HepG2 (cell line): ENCODE measurements at regions not wholly inside any gene's neighbourhood (a gene's known extent, or its start where the extent isn't known, plus 50 kb on each side); places are given as distances from the start of the nearest gene placed in this dataset.

Source experiments
- ATAC-seq: fragments of 200-7000 bp; cut with Tn5 transposase; 3 replicates; pipeline ENCODE4 v1.9.1; 2020; ENCODE audit warnings: mild to moderate bottlenecking, moderate library complexity
- BruUV-seq: library from RNA; stranded (reverse); fragments of 400-500 nt; replicated peaks from 2 replicates; lab custom pipeline; 2021; lab: Mats Ljungman, UMichigan
- CTCF ChIA-PET: fragments of 300-600 bp; formaldehyde crosslinking; extraction: SDS; loops from one replicate; lab custom pipeline; 2021; ENCODE audit warnings: low total read pairs, inconsistent platforms, low intra/inter-chr PET ratio; lab: Yijun Ruan, JAX
- POLR2A ChIA-PET: fragments of 350-600 bp; sonication (Branson Sonifier 250); formaldehyde crosslinking; loops from one replicate; lab custom pipeline; 2020; ENCODE audit warnings: antibody characterized with exemption, inconsistent platforms; lab: Yijun Ruan, JAX
- DNase-seq: peaks from one replicate; pipeline ENCODE4 v3.0.0-alpha.2; 2015; ENCODE audit warnings: low spot score
- FAIRE-seq: peaks from 3 replicates; lab custom pipeline; 2011; peaks lifted over from hg19 to GRCh38; lab: Jason Lieb, UNC
- H2AFZ ChIP-seq: one replicate; pipeline ENCODE4 v1.6.1; 2011; ENCODE audit warnings: low read length, inconsistent platforms
- H3K27ac ChIP-seq: fragments of 300-600 bp; 3 replicates; pipeline ENCODE4 v1.8.0; 2011; ENCODE audit warnings: mixed run types, mild to moderate bottlenecking, mixed read lengths, low read length, inconsistent platforms; ENCODE audit not compliant: insufficient read depth; ENCODE audit errors: extremely low read length
- H3K27me3 ChIP-seq, 2 experiments: fragments of 200-600 bp in 1 of 2; 2 replicates in 1 of 2; 3 replicates in 1 of 2; pipeline versions ENCODE4 v1.6.0 to v1.8.0; 2011; ENCODE audit warnings: low read length in 2 of 2, mild to moderate bottlenecking in 2 of 2, moderate library complexity in 2 of 2, inconsistent platforms in 1 of 2; ENCODE audit not compliant: insufficient read depth in 2 of 2, control insufficient read depth in 1 of 2
- H3K36me3 ChIP-seq, 2 experiments: fragments of 200-600 bp in 1 of 2; replicated peaks in 1 of 2; 2 replicates in 1 of 2; 3 replicates in 1 of 2; pipeline versions ENCODE4 v1.5.1 to v1.8.0; 2011; ENCODE audit warnings: low read length in 2 of 2, inconsistent platforms in 1 of 2; ENCODE audit not compliant: insufficient read depth in 2 of 2, control insufficient read depth in 1 of 2
- H3K4me1 ChIP-seq: 2 replicates; pipeline ENCODE4 v1.5.1; 2012; ENCODE audit warnings: low read length, inconsistent platforms; ENCODE audit not compliant: insufficient read depth
- H3K4me2 ChIP-seq: 2 replicates; pipeline ENCODE4 v1.6.0; 2011; ENCODE audit warnings: low read depth, low read length, inconsistent platforms
- H3K4me3 ChIP-seq, 3 experiments: fragments of 200-600 bp in 1 of 3; sonication (generic), shearing (Covaris generic) in 1 of 3; replicated peaks in 1 of 3; 2 replicates each; pipeline ENCODE4 v1.5.1; 2011 to 2016; ENCODE audit warnings: low read length in 3 of 3, inconsistent platforms in 2 of 3, low read depth in 2 of 3, mild to moderate bottlenecking in 2 of 3, control low read depth in 1 of 3, mixed read lengths in 1 of 3; ENCODE audit not compliant: insufficient read depth in 1 of 3
- H3K79me2 ChIP-seq: one replicate; pipeline ENCODE4 v1.6.1; 2011; ENCODE audit warnings: low read length, inconsistent platforms; ENCODE audit not compliant: insufficient read depth
- H3K9ac ChIP-seq: 2 replicates; pipeline ENCODE4 v1.6.0; 2011; ENCODE audit warnings: mild to moderate bottlenecking, low read depth, low read length, inconsistent platforms; ENCODE audit not compliant: insufficient read depth
- H3K9me3 ChIP-seq: 2 replicates; pipeline ENCODE4 v1.5.1; 2012; ENCODE audit warnings: mild to moderate bottlenecking, low read length
- H4K20me1 ChIP-seq: 2 replicates; pipeline ENCODE4 v1.6.0; 2011; ENCODE audit warnings: inconsistent platforms, mild to moderate bottlenecking, low read length, moderate library complexity; ENCODE audit not compliant: insufficient read depth
- CHD2 ChIP-seq: IDR thresholded peaks from 2 replicates; pipeline ENCODE4 v1.6.1; 2011; ENCODE audit warnings: low read depth, low read length, improper control_type of control experiment
- KDM5B ChIP-seq: sonication (generic); formaldehyde crosslinking; IDR thresholded peaks from 2 replicates; pipeline ENCODE4 v1.4.0; 2020; ENCODE audit warnings: missing genetic modification reagents, mild to moderate bottlenecking, borderline replicate concordance
- MTA1 ChIP-seq: sonication (generic); formaldehyde crosslinking; IDR thresholded peaks from 2 replicates; pipeline ENCODE4 v1.4.0; 2020; ENCODE audit warnings: missing genetic modification reagents, mild to moderate bottlenecking, borderline replicate concordance
- YEATS2 ChIP-seq: sonication (generic); formaldehyde crosslinking; IDR thresholded peaks from 2 replicates; pipeline ENCODE4 v1.4.0; 2020; ENCODE audit warnings: missing genetic modification reagents, borderline replicate concordance
- ZFP62 ChIP-seq: sonication (generic); formaldehyde crosslinking; IDR thresholded peaks from 2 replicates; pipeline ENCODE4 v1.4.0; 2020; ENCODE audit warnings: missing genetic modification reagents
- ZNF101 ChIP-seq: sonication (generic); formaldehyde crosslinking; IDR thresholded peaks from 2 replicates; pipeline ENCODE4 v1.4.0; 2020; ENCODE audit warnings: mild to moderate bottlenecking, low read depth, missing genetic modification reagents, borderline replicate concordance
- WGBS: methylation state at CpG from one replicate; pipeline ENCODE4 v1.1.6; 2017; ENCODE audit warnings: low lambda C conversion rate; 5-methylcytosine and 5-hydroxymethylcytosine counted together
- in situ Hi-C: cut with HindIII; loops from 2 replicates; pipeline ENCODE4 v1.10.0; 2017; ENCODE audit warnings: low pct_unique_long_range_greater_than_20kb; ENCODE audit not compliant: extremely low pct_ligation_motif_present
- intact Hi-C: fragments of 100-400 bp; cut with micrococcal nuclease; formaldehyde crosslinking; loops from one replicate; pipeline ENCODE4 v1.10.0; 2022; ENCODE audit not compliant: unreplicated experiment
- TF ChIP-seq, protein P1 (sequence below): sonication (generic); formaldehyde crosslinking; IDR thresholded peaks from 2 replicates; pipeline ENCODE4 v1.4.0; 2020; ENCODE audit warnings: missing genetic modification reagents
- TF ChIP-seq, protein P2 (sequence below): sonication (generic); formaldehyde crosslinking; IDR thresholded peaks from 2 replicates; pipeline ENCODE4 v1.4.0; 2020; ENCODE audit warnings: missing genetic modification reagents; ENCODE audit errors: not compliant biosample characterization
- TF ChIP-seq, protein P3 (sequence below): sonication (generic); formaldehyde crosslinking; IDR thresholded peaks from 2 replicates; pipeline ENCODE4 v1.4.0; 2020; ENCODE audit warnings: low read depth, missing genetic modification reagents
- TF ChIP-seq, protein P4 (sequence below): sonication (generic); formaldehyde crosslinking; IDR thresholded peaks from 2 replicates; pipeline ENCODE4 v1.4.0; 2020; ENCODE audit warnings: mild to moderate bottlenecking, missing genetic modification reagents

DNA sequence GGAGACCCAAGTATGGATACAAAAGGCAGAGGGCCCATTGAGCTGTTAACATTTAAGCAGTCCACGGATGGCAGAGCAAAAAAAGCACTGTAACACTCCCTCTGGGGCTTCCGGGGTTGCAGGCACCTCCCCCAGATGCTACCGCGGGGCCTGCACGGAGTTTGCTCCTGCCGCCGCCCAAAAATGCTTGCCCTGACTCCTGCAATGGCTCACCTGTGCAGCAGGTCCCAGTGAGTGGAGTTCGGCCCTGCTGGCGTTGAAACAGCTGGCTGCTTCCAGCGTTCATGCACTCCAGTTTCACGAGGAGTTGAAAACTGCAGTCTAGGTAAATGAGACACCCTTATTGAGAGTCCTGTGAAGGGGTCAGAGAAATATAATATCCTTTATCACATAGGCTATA is 832.8 kb downstream of the NCAM2 start:
- CTCF ChIA-PET = no interaction called here
- H3K27me3 ChIP-seq = no peaks in the 10 kb centered on the region
- intact Hi-C loops = no loop called here
- TF ChIP-seq ZNF101 (no peak), ZFP62 (CRISPR knock-in tag) (no peak), KDM5B (CRISPR knock-in tag) (no peak), CHD2 (no peak)
- TF ChIP-seq, protein P1, sequence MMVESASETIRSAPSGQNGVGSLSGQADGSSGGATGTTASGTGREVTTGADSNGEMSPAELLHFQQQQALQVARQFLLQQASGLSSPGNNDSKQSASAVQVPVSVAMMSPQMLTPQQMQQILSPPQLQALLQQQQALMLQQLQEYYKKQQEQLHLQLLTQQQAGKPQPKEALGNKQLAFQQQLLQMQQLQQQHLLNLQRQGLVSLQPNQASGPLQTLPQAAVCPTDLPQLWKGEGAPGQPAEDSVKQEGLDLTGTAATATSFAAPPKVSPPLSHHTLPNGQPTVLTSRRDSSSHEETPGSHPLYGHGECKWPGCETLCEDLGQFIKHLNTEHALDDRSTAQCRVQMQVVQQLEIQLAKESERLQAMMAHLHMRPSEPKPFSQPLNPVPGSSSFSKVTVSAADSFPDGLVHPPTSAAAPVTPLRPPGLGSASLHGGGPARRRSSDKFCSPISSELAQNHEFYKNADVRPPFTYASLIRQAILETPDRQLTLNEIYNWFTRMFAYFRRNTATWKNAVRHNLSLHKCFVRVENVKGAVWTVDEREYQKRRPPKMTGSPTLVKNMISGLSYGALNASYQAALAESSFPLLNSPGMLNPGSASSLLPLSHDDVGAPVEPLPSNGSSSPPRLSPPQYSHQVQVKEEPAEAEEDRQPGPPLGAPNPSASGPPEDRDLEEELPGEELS (CRISPR knock-in tag) = no peak
- TF ChIP-seq, protein P2, sequence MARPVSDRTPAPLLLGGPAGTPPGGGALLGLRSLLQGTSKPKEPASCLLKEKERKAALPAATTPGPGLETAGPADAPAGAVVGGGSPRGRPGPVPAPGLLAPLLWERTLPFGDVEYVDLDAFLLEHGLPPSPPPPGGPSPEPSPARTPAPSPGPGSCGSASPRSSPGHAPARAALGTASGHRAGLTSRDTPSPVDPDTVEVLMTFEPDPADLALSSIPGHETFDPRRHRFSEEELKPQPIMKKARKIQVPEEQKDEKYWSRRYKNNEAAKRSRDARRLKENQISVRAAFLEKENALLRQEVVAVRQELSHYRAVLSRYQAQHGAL (CRISPR knock-in tag) = no peak
- TF ChIP-seq, all 625 proteins: peak for 0
- ATAC-seq (no peak), FAIRE-seq (no peak), DNase-seq (no peak)
- no peak overlapping the region for H3K27ac ChIP-seq
- no peaks in the 10 kb centered on the region for H3K36me3 ChIP-seq
- H3K79me2 ChIP-seq = no peaks in the 10 kb centered on the region
- BruUV-seq = no TSS peak
- H4K20me1 ChIP-seq = no peaks in the 10 kb centered on the region
- no peaks in the 10 kb centered on the region for H3K4me1 ChIP-seq
- H2AFZ ChIP-seq = no peak overlapping the region
- POLR2A ChIA-PET = no interaction called here
- in situ Hi-C loops = no loop called here
- peaks cover 86% of the 10 kb centered on the region for H3K9me3 ChIP-seq
- H3K9ac ChIP-seq = no peak overlapping the region
- H3K4me3 ChIP-seq = no peak overlapping the region
- no peak overlapping the region for H3K4me2 ChIP-seq
- 0% methylated on average over 3 of the region's 11 CpGs for WGBS

DNA sequence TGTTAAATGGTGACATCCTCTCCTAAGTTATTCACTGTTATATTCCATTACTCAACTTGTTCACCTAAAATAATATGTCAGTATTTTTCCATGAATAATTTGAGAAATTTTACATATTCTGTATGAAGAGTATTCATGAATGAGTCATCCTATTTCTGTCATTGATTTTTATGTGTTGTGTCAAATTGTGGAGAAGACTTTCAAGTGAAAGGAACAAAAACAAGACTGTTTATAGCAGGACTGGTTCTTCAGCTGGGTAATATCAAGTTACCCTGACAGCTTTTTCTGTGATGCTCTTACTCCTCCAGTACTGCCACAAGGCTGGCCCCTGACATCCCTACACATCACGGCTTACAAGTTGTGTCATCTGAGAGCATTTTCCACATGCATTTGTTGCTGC is 847.7 kb downstream of the NCAM2 start:
- H3K79me2 ChIP-seq = no peaks in the 10 kb centered on the region
- intact Hi-C loops = no loop called here
- DNase-seq (no peak), ATAC-seq (no peak), FAIRE-seq (no peak)
- WGBS = 0% methylated on average over 1 of the region's 1 CpG
- H3K4me2 ChIP-seq = no peak overlapping the region
- no peak overlapping the region for H2AFZ ChIP-seq
- POLR2A ChIA-PET = no interaction called here
- no peaks in the 10 kb centered on the region for H3K36me3 ChIP-seq
- no peaks in the 10 kb centered on the region for H3K4me1 ChIP-seq
- no peak overlapping the region for H3K9ac ChIP-seq
- H3K27me3 ChIP-seq = no peaks in the 10 kb centered on the region
- in situ Hi-C loops = no loop called here
- no TSS peak for BruUV-seq
- no peak overlapping the region for H3K27ac ChIP-seq
- no peak overlapping the region for H3K4me3 ChIP-seq
- CTCF ChIA-PET = no interaction called here
- no peaks in the 10 kb centered on the region for H4K20me1 ChIP-seq
- H3K9me3 ChIP-seq = peaks cover 88% of the 10 kb centered on the region
- TF ChIP-seq, protein P3, sequence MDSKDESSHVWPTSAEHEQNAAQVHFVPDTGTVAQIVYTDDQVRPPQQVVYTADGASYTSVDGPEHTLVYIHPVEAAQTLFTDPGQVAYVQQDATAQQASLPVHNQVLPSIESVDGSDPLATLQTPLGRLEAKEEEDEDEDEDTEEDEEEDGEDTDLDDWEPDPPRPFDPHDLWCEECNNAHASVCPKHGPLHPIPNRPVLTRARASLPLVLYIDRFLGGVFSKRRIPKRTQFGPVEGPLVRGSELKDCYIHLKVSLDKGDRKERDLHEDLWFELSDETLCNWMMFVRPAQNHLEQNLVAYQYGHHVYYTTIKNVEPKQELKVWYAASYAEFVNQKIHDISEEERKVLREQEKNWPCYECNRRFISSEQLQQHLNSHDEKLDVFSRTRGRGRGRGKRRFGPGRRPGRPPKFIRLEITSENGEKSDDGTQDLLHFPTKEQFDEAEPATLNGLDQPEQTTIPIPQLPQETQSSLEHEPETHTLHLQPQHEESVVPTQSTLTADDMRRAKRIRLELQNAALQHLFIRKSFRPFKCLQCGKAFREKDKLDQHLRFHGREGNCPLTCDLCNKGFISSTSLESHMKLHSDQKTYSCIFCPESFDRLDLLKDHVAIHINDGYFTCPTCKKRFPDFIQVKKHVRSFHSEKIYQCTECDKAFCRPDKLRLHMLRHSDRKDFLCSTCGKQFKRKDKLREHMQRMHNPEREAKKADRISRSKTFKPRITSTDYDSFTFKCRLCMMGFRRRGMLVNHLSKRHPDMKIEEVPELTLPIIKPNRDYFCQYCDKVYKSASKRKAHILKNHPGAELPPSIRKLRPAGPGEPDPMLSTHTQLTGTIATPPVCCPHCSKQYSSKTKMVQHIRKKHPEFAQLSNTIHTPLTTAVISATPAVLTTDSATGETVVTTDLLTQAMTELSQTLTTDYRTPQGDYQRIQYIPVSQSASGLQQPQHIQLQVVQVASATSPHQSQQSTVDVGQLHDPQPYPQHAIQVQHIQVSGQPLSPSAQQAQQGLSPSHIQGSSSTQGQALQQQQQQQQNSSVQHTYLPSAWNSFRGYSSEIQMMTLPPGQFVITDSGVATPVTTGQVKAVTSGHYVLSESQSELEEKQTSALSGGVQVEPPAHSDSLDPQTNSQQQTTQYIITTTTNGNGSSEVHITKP = no peak
- TF ChIP-seq YEATS2 (CRISPR knock-in tag) (no peak), MTA1 (CRISPR knock-in tag) (no peak)
- TF ChIP-seq, protein P4, sequence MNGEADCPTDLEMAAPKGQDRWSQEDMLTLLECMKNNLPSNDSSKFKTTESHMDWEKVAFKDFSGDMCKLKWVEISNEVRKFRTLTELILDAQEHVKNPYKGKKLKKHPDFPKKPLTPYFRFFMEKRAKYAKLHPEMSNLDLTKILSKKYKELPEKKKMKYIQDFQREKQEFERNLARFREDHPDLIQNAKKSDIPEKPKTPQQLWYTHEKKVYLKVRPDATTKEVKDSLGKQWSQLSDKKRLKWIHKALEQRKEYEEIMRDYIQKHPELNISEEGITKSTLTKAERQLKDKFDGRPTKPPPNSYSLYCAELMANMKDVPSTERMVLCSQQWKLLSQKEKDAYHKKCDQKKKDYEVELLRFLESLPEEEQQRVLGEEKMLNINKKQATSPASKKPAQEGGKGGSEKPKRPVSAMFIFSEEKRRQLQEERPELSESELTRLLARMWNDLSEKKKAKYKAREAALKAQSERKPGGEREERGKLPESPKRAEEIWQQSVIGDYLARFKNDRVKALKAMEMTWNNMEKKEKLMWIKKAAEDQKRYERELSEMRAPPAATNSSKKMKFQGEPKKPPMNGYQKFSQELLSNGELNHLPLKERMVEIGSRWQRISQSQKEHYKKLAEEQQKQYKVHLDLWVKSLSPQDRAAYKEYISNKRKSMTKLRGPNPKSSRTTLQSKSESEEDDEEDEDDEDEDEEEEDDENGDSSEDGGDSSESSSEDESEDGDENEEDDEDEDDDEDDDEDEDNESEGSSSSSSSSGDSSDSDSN = no peak
